Peyer's patch (tissue), 4 donors: ENCODE measurements at regions not wholly inside any gene's neighbourhood (a gene's known extent, or its start where the extent isn't known, plus 50 kb on each side); places are given as distances from the start of the nearest gene placed in this dataset.

Experiments
- POLR2A ChIP-seq, 2 donors: fragments of 450-650 bp; IDR thresholded peaks; one replicate each; pipeline ENCODE4 v1.5.1; 2017; ENCODE audit warnings: antibody characterized with exemption in 2 of 2, mild to moderate bottlenecking in 2 of 2, moderate library complexity in 2 of 2
- TF ChIP-seq, protein P1 (sequence below), 6 experiments: fragments of 450-650 bp in 4 of 6; fragments of 200-600 bp in 2 of 6; sonication (generic) in 1 of 6; IDR thresholded peaks; one replicate each; pipeline ENCODE4 v1.5.1; 2017 to 2019; ENCODE audit warnings: antibody characterized with exemption in 6 of 6, mild to moderate bottlenecking in 3 of 6, moderate library complexity in 1 of 6

DNA sequence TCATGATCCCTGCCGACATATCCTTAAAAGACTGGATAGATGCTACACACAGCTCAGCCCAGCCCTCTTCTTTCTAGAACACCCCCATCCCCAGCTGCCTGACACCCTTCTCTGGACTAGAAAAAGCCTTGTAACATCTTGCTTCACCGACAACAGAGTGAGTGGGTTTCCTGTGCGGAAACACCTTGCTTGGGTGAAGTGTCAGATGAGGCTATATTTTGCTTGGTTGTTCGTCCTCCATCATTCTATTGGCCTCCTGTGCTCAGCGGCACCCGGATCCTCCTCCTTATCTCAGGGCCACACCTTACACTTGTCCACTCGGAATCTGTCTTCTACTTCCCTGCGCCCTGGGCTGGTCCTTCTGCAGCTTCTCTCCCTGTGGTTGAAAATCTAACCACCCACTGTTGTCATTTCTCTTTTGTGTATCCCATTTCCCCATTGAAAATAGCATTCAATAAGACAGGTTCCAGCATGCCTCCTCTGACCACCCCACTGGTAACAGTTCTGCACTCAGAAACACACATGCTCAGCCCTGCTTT lies 101.3 kb upstream of the MLN start:
- no peak for TF ChIP-seq POLR2A (IDR thresholded peaks at IDR 0.05)
- TF ChIP-seq, protein P1, sequence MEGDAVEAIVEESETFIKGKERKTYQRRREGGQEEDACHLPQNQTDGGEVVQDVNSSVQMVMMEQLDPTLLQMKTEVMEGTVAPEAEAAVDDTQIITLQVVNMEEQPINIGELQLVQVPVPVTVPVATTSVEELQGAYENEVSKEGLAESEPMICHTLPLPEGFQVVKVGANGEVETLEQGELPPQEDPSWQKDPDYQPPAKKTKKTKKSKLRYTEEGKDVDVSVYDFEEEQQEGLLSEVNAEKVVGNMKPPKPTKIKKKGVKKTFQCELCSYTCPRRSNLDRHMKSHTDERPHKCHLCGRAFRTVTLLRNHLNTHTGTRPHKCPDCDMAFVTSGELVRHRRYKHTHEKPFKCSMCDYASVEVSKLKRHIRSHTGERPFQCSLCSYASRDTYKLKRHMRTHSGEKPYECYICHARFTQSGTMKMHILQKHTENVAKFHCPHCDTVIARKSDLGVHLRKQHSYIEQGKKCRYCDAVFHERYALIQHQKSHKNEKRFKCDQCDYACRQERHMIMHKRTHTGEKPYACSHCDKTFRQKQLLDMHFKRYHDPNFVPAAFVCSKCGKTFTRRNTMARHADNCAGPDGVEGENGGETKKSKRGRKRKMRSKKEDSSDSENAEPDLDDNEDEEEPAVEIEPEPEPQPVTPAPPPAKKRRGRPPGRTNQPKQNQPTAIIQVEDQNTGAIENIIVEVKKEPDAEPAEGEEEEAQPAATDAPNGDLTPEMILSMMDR (IDR thresholded peaks at IDR 0.05), result no peak
